ENCODE measurements at regions not wholly inside any gene's neighbourhood (a gene's known extent, or its start where the extent isn't known, plus 50 kb on each side); places are given as distances from the start of the nearest gene placed in this dataset.

DNA sequence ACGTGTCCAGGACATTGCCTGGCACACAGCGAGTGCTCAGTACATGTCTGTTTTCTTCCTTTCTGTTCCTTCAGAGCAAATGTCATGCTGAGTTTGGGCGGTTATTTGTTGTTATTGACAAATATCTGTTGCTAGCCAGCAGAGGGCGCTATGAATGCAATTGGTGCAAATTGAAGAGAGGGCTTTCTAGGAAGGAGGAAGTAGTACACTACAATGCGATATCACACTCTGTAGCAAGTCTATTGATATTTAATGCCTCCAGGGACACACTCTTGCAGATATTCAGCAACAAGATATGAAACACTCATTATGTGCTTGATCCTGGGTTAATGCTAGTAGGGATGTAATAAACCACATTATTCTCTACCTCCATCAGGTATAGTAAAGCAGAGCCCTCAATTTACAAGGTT lies 267.3 kb upstream of the SRRM4 start:
- no peak for TF ChIP-seq POLR2AphosphoS5 (IDR thresholded peaks at IDR 0.05)
- TF ChIP-seq, protein P1, sequence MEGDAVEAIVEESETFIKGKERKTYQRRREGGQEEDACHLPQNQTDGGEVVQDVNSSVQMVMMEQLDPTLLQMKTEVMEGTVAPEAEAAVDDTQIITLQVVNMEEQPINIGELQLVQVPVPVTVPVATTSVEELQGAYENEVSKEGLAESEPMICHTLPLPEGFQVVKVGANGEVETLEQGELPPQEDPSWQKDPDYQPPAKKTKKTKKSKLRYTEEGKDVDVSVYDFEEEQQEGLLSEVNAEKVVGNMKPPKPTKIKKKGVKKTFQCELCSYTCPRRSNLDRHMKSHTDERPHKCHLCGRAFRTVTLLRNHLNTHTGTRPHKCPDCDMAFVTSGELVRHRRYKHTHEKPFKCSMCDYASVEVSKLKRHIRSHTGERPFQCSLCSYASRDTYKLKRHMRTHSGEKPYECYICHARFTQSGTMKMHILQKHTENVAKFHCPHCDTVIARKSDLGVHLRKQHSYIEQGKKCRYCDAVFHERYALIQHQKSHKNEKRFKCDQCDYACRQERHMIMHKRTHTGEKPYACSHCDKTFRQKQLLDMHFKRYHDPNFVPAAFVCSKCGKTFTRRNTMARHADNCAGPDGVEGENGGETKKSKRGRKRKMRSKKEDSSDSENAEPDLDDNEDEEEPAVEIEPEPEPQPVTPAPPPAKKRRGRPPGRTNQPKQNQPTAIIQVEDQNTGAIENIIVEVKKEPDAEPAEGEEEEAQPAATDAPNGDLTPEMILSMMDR (IDR thresholded peaks at IDR 0.05), result no peak
- TF ChIP-seq POLR2A (IDR thresholded peaks at IDR 0.05), result no peak
